H9 (cell line): ENCODE measurements at regions not wholly inside any gene's neighbourhood (a gene's known extent, or its start where the extent isn't known, plus 50 kb on each side); places are given as distances from the start of the nearest gene placed in this dataset.
A peak's percentile ranks its signal among the peaks of the same experiment; 100 is the strongest.

ENCODE experiments used
- DNase-seq: peaks from one replicate; pipeline ENCODE4 v3.0.0-alpha.2; 2017
- H2AFZ ChIP-seq: one replicate; pipeline ENCODE4 v1.6.1; 2013; ENCODE audit warnings: mild to moderate bottlenecking, low read length, control low read depth, moderate library complexity
- H2AK5ac ChIP-seq: 2 replicates; pipeline ENCODE4 v1.6.1; 2013; ENCODE audit warnings: low read length, control low read depth, mixed read lengths; ENCODE audit not compliant: insufficient read length
- H2BK120ac ChIP-seq: one replicate; pipeline ENCODE4 v1.6.1; 2013; ENCODE audit warnings: low read depth, mild to moderate bottlenecking, low read length, control low read depth, inconsistent platforms; ENCODE audit not compliant: poor library complexity, severe bottlenecking
- H2BK12ac ChIP-seq: 2 replicates; pipeline ENCODE4 v1.6.1; 2013; ENCODE audit warnings: low read length, control low read depth, mixed read lengths, low read depth; ENCODE audit not compliant: insufficient read length
- H2BK15ac ChIP-seq: 2 replicates; pipeline ENCODE4 v1.6.1; 2013; ENCODE audit warnings: low read depth, low read length, control low read depth
- H2BK20ac ChIP-seq: one replicate; pipeline ENCODE4 v1.6.1; 2013; ENCODE audit warnings: low read depth, mild to moderate bottlenecking, low read length, control low read depth, inconsistent platforms; ENCODE audit not compliant: poor library complexity, severe bottlenecking
- H2BK5ac ChIP-seq: 2 replicates; pipeline ENCODE4 v1.6.1; 2013; ENCODE audit warnings: low read length, control low read depth, mixed read lengths; ENCODE audit not compliant: insufficient read length
- H3K14ac ChIP-seq: 2 replicates; pipeline ENCODE4 v1.6.1; 2013; ENCODE audit warnings: low read length, control low read depth; ENCODE audit not compliant: insufficient read depth
- H3K18ac ChIP-seq: 2 replicates; pipeline ENCODE4 v1.6.1; 2013; ENCODE audit warnings: low read depth, mild to moderate bottlenecking, mixed read lengths, low read length, control low read depth; ENCODE audit not compliant: insufficient read length
- H3K23ac ChIP-seq: 2 replicates; pipeline ENCODE4 v1.6.1; 2013; ENCODE audit warnings: low read length, control low read depth, mixed read lengths, low read depth; ENCODE audit not compliant: insufficient read length
- H3K23me2 ChIP-seq: 2 replicates; pipeline ENCODE4 v1.6.1; 2013; ENCODE audit warnings: low read depth, mild to moderate bottlenecking, mixed read lengths, low read length, control low read depth; ENCODE audit not compliant: insufficient read length, poor library complexity, severe bottlenecking
- H3K27ac ChIP-seq: 2 replicates; pipeline ENCODE4 v1.5.1; 2013; ENCODE audit warnings: low read length, control low read depth, mixed read lengths, low read depth; ENCODE audit not compliant: insufficient read length
- H3K27me3 ChIP-seq: 2 replicates; pipeline ENCODE4 v1.6.1; 2013; ENCODE audit warnings: low read length, control low read depth, inconsistent platforms; ENCODE audit not compliant: insufficient read depth
- H3K4ac ChIP-seq: 2 replicates; pipeline ENCODE4 v1.6.1; 2013; ENCODE audit warnings: low read depth, mild to moderate bottlenecking, control low read depth, inconsistent platforms, low read length, moderate library complexity
- H3K4me1 ChIP-seq: 2 replicates; pipeline ENCODE4 v1.6.1; 2013; ENCODE audit warnings: low read length, control low read depth, inconsistent platforms; ENCODE audit not compliant: insufficient read depth
- H3K4me2 ChIP-seq: 2 replicates; pipeline ENCODE4 v1.6.1; 2013; ENCODE audit warnings: low read length, control low read depth, mixed read lengths; ENCODE audit not compliant: insufficient read length, insufficient read depth
- H3K56ac ChIP-seq: 2 replicates; pipeline ENCODE4 v1.6.1; 2013; ENCODE audit warnings: low read depth, mild to moderate bottlenecking, mixed read lengths, low read length, control low read depth; ENCODE audit not compliant: insufficient read length
- H3K79me1 ChIP-seq: 2 replicates; pipeline ENCODE4 v1.6.1; 2013; ENCODE audit warnings: low read depth, mild to moderate bottlenecking, moderate library complexity, low read length, control low read depth, inconsistent platforms; ENCODE audit not compliant: insufficient read depth, poor library complexity, severe bottlenecking
- H3K79me2 ChIP-seq: 2 replicates; pipeline ENCODE4 v1.6.1; 2013; ENCODE audit warnings: low read length, control low read depth, inconsistent platforms; ENCODE audit not compliant: insufficient read depth
- H3K9ac ChIP-seq: 2 replicates; pipeline ENCODE4 v1.6.1; 2013; ENCODE audit warnings: low read length, control low read depth, mixed read lengths; ENCODE audit not compliant: insufficient read length; ENCODE audit errors: extremely low read depth
- H3K9me3 ChIP-seq: one replicate; pipeline ENCODE4 v1.6.1; 2013; ENCODE audit warnings: low read depth, low read length, inconsistent platforms; ENCODE audit not compliant: control insufficient read depth
- H3T11ph ChIP-seq: one replicate; pipeline ENCODE4 v1.6.1; 2013; ENCODE audit warnings: mild to moderate bottlenecking, low read length, control low read depth, inconsistent platforms
- H4K20me1 ChIP-seq: one replicate; pipeline ENCODE4 v1.6.1; 2013; ENCODE audit not compliant: control insufficient read depth, insufficient read length, insufficient read depth
- H4K5ac ChIP-seq: 2 replicates; pipeline ENCODE4 v1.6.1; 2013; ENCODE audit warnings: low read depth, mild to moderate bottlenecking, mixed read lengths, low read length, control low read depth; ENCODE audit not compliant: insufficient read length
- H4K8ac ChIP-seq: replicated peaks from 2 replicates; pipeline ENCODE4 v1.6.1; 2013; ENCODE audit warnings: low read length, control low read depth, mixed read lengths, low read depth; ENCODE audit not compliant: insufficient read length
- H4K91ac ChIP-seq: 2 replicates; pipeline ENCODE4 v1.6.1; 2013; ENCODE audit warnings: low read depth, mild to moderate bottlenecking, moderate library complexity, mixed read lengths, low read length, control low read depth; ENCODE audit not compliant: insufficient read length
- H3K27ac Mint-ChIP-seq, 3 experiments: 2 replicates in 2 of 3; 3 replicates in 1 of 3; pipeline ENCODE4 v1.8.0; 2020 to 2021; ENCODE audit warnings: mixed read lengths in 3 of 3, mild to moderate bottlenecking in 1 of 3, moderate library complexity in 1 of 3
- H3K27me3 Mint-ChIP-seq: 2 replicates; pipeline ENCODE4 v1.8.0; 2021; ENCODE audit warnings: low read depth, mild to moderate bottlenecking, moderate library complexity, mixed read lengths
- H3K36me3 Mint-ChIP-seq, 3 experiments: 2 replicates in 2 of 3; 3 replicates in 1 of 3; pipeline ENCODE4 v1.8.0; 2020 to 2021; ENCODE audit warnings: low read depth in 3 of 3, mixed read lengths in 3 of 3; ENCODE audit not compliant: insufficient read depth in 1 of 3
- H3K4me1 Mint-ChIP-seq, 2 experiments: 2 replicates each; pipeline ENCODE4 v1.8.0; 2020; ENCODE audit warnings: mixed read lengths in 2 of 2
- H3K4me3 Mint-ChIP-seq, 2 experiments: 2 replicates in 1 of 2; 3 replicates in 1 of 2; pipeline ENCODE4 v1.8.0; 2020 to 2021; ENCODE audit warnings: mild to moderate bottlenecking in 2 of 2, mixed read lengths in 2 of 2, moderate library complexity in 1 of 2
- H3K9me3 Mint-ChIP-seq, 2 experiments: 2 replicates in 1 of 2; 3 replicates in 1 of 2; pipeline ENCODE4 v1.8.0; 2020; ENCODE audit warnings: mild to moderate bottlenecking in 2 of 2, mixed read lengths in 2 of 2, moderate library complexity in 1 of 2
- CTCF ChIP-seq: fragments of 200-600 bp; sonication (generic); conservative IDR thresholded peaks from 3 replicates; pipeline ENCODE4 v1.8.0; 2021; ENCODE audit warnings: antibody characterized with exemption, mild to moderate bottlenecking
- WGBS: extraction: QIAGEN DNeasy Blood & Tissue Kit; methylation state at CpG from one replicate; pipeline ENCODE4 v1.1.7; 2013; ENCODE audit warnings: missing lambda C conversion rate, low lambda C conversion rate, mixed read lengths; ENCODE audit not compliant: insufficient read length; ENCODE audit errors: extremely low coverage; 5-methylcytosine and 5-hydroxymethylcytosine counted together

GRCh38 chr1:187047298-187047697 is 218.5 kb downstream of the PLA2G4A start:
- no peak overlapping the region for H4K5ac ChIP-seq
- no peak overlapping the region for H3K9ac ChIP-seq
- no peaks in the 10 kb centered on the region for H3K36me3 Mint-ChIP-seq
- H2AFZ ChIP-seq = no peak overlapping the region
- H3K9me3 Mint-ChIP-seq = no peaks in the 10 kb centered on the region
- H3T11ph ChIP-seq = no peak overlapping the region
- no peaks in the 10 kb centered on the region for H3K9me3 ChIP-seq
- no peak overlapping the region for H3K4me2 ChIP-seq
- H2BK5ac ChIP-seq = no peak overlapping the region
- peak overlapping the region in 1 of 2 experiments; percentile 25; a peak in 2 of 5 replicates for H3K4me3 Mint-ChIP-seq
- no peak overlapping the region for H3K4ac ChIP-seq
- H3K27me3 ChIP-seq = no peaks in the 10 kb centered on the region
- no peak overlapping the region for H4K91ac ChIP-seq
- H3K79me1 ChIP-seq = no peaks in the 10 kb centered on the region
- H3K23me2 ChIP-seq = no peaks in the 10 kb centered on the region
- no peak overlapping the region for H2BK20ac ChIP-seq
- no peak overlapping the region for H4K8ac ChIP-seq
- peaks cover 26 to 30% of the 10 kb centered on the region in 2 experiments for H3K4me1 Mint-ChIP-seq
- H2BK15ac ChIP-seq = no peak overlapping the region
- no peak overlapping the region for H2BK120ac ChIP-seq
- no peak overlapping the region for H3K27ac ChIP-seq
- DNase-seq = peak; percentile 56
- H4K20me1 ChIP-seq = no peaks in the 10 kb centered on the region
- no peak for TF ChIP-seq CTCF
- peaks cover 2% of the 10 kb centered on the region; the same call in 1 of the 2 replicates for H3K4me1 ChIP-seq
- no peaks in the 10 kb centered on the region for H3K27me3 Mint-ChIP-seq
- H3K14ac ChIP-seq = no peak overlapping the region
- H3K79me2 ChIP-seq = no peaks in the 10 kb centered on the region
- H3K27ac Mint-ChIP-seq = peak overlapping the region in 2 of 3 experiments; percentile 29 to 32; a peak in 2 of 7 replicates
- no peak overlapping the region for H3K56ac ChIP-seq
- WGBS = no CpG with 5 or more reads among the region's 5 CpGs
- H2BK12ac ChIP-seq = no peak overlapping the region
- H3K18ac ChIP-seq = no peak overlapping the region
- H3K23ac ChIP-seq = no peak overlapping the region
- no peak overlapping the region for H2AK5ac ChIP-seq
